OCI-LY7 (cell line): ENCODE measurements at regions not wholly inside any gene's neighbourhood (a gene's known extent, or its start where the extent isn't known, plus 50 kb on each side); places are given as distances from the start of the nearest gene placed in this dataset.

Experiments
- BruUV-seq: library from RNA; stranded (reverse); fragments of 400-500 nt; replicated peaks from 2 replicates; lab custom pipeline; 2021; lab: Mats Ljungman, UMichigan
- CTCF ChIA-PET: fragments of 300-600 bp; sonication (Branson Sonifier 250); formaldehyde crosslinking; loops from one replicate; lab custom pipeline; 2022; ENCODE audit warnings: antibody characterized with exemption; ENCODE audit not compliant: unreplicated experiment; lab: Charles Lee
- POLR2A ChIA-PET: fragments of 300-600 bp; sonication (Branson Sonifier 250); formaldehyde crosslinking; loops from one replicate; lab custom pipeline; 2022; ENCODE audit warnings: antibody characterized with exemption; lab: Charles Lee
- DNase-seq: peaks from one replicate; pipeline ENCODE4 v3.0.0-alpha.2; 2015; ENCODE audit warnings: low spot score
- H2AFZ ChIP-seq: fragments of 200-600 bp; sonication (generic), shearing (Covaris generic); 2 replicates; pipeline ENCODE4 v1.6.1; 2014; ENCODE audit warnings: mild to moderate bottlenecking, antibody characterized with exemption, low read length, moderate library complexity
- H3K27ac ChIP-seq: fragments of 200-600 bp; sonication (generic); 2 replicates; pipeline ENCODE4 v1.5.1; 2014; ENCODE audit warnings: mixed run types, low read depth, mild to moderate bottlenecking, moderate library complexity, low read length, inconsistent platforms; ENCODE audit not compliant: poor library complexity, severe bottlenecking
- H3K36me3 ChIP-seq: fragments of 200-600 bp; sonication (generic); 2 replicates; pipeline ENCODE4 v1.6.1; 2014; ENCODE audit warnings: mild to moderate bottlenecking, antibody characterized with exemption, low read length, moderate library complexity, mixed read lengths; ENCODE audit not compliant: insufficient read depth
- H3K4me1 ChIP-seq: fragments of 200-600 bp; sonication (generic); 2 replicates; pipeline ENCODE4 v1.5.1; 2014; ENCODE audit warnings: mild to moderate bottlenecking, low read length; ENCODE audit not compliant: insufficient read depth, poor library complexity, severe bottlenecking
- H3K4me2 ChIP-seq: fragments of 200-600 bp; sonication (generic); 2 replicates; pipeline ENCODE4 v1.6.1; 2014; ENCODE audit warnings: mild to moderate bottlenecking, low read length
- H3K4me3 ChIP-seq: fragments of 200-600 bp; sonication (generic); 2 replicates; pipeline ENCODE4 v1.5.1; 2014; ENCODE audit warnings: mild to moderate bottlenecking, low read depth, low read length; ENCODE audit not compliant: poor library complexity, severe bottlenecking
- H3K79me2 ChIP-seq: fragments of 200-600 bp; sonication (generic); 2 replicates; pipeline ENCODE4 v1.6.1; 2016; ENCODE audit warnings: low read depth, mild to moderate bottlenecking, low read length, moderate library complexity, mixed read lengths; ENCODE audit not compliant: insufficient read depth
- H3K9me2 ChIP-seq: fragments of 200-600 bp; sonication (generic); 2 replicates; pipeline ENCODE4 v1.6.1; 2016; ENCODE audit warnings: mild to moderate bottlenecking, low read length, mixed read lengths; ENCODE audit not compliant: insufficient read depth
- H3K9me3 ChIP-seq: fragments of 200-600 bp; sonication (generic); 2 replicates; pipeline ENCODE4 v1.6.1; 2014; ENCODE audit warnings: mild to moderate bottlenecking, mixed run types, low read length, mixed read lengths
- H4K20me1 ChIP-seq: fragments of 200-600 bp; sonication (generic); 2 replicates; pipeline ENCODE4 v1.6.1; 2014; ENCODE audit warnings: mild to moderate bottlenecking, antibody characterized with exemption, low read length, moderate library complexity, mixed read lengths; ENCODE audit not compliant: insufficient read depth
- CTCF ChIP-seq: fragments of 200-600 bp; sonication (generic); conservative IDR thresholded peaks from 2 replicates; pipeline ENCODE4 v1.5.1; 2014; ENCODE audit warnings: mild to moderate bottlenecking, antibody characterized with exemption, low read length, moderate library complexity, mixed read lengths
- EZH2phosphoT487 ChIP-seq: fragments of 200-600 bp; sonication (generic); IDR thresholded peaks from 2 replicates; pipeline ENCODE4 v1.6.1; 2018; ENCODE audit warnings: low read depth, borderline replicate concordance, mild to moderate bottlenecking, mixed run types, antibody characterized with exemption, low read length, moderate library complexity, mixed read lengths
- intact Hi-C: fragments of 100-400 bp; cut with micrococcal nuclease; formaldehyde crosslinking; loops from one replicate; pipeline ENCODE4 v1.10.0; 2022; ENCODE audit not compliant: unreplicated experiment

GRCh38 chr14:89641495-89642175 lies 224.6 kb upstream of the FOXN3 start:
- Histone ChIP-seq H3K36me3 (no peaks in the 10 kb centered on the region), H3K79me2 (no peaks in the 10 kb centered on the region), H3K27ac (no peak overlapping the region), H3K9me2 (no peaks in the 10 kb centered on the region), H3K4me1 (no peaks in the 10 kb centered on the region), H3K4me3 (no peak overlapping the region), H3K9me3 (no peaks in the 10 kb centered on the region), H4K20me1 (no peaks in the 10 kb centered on the region), H3K4me2 (no peak overlapping the region), H2AFZ (no peak overlapping the region)
- ChIA-PET POLR2A (interaction anchor here (0.7 to 1.5 kb wide), 5 partner anchors 12 to 181 kb away, joined by 3 to 4 read pairs (median 3); no protein-coding TSS in a partner anchor), CTCF (no interaction called here)
- intact Hi-C loops: no loop called here
- BruUV-seq: no TSS peak
- TF ChIP-seq EZH2phosphoT487 (no peak), CTCF (no peak)
- no peak for DNase-seq

DNA sequence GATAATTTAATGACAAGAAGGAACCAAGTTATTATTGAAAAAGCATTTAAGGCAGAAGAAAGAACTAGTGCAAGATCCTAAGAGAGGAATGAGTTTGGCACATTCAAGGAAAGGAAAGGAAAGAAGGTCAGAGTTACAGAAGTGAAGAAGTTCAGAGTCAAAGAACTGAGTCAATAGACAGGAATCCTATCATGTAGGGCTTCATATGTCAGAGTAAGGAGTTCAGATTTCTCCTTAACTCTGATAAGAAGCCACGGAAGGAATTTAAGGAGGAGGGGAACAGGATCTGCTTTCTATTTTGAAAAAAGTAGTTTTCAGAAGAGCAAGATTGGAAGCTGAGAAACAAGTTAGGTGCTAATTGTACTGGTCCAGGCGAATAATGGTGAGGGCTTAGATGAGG lies 223.1 kb upstream of the FOXN3 start:
- no peak overlapping the region for H3K4me3 ChIP-seq
- intact Hi-C loops: no loop called here
- H3K27ac ChIP-seq: no peak overlapping the region
- no peaks in the 10 kb centered on the region for H3K36me3 ChIP-seq
- no peak overlapping the region for H2AFZ ChIP-seq
- CTCF ChIA-PET: no interaction called here
- H4K20me1 ChIP-seq: no peaks in the 10 kb centered on the region
- no peak for TF ChIP-seq CTCF
- TF ChIP-seq EZH2phosphoT487: no peak
- H3K9me3 ChIP-seq: no peaks in the 10 kb centered on the region
- DNase-seq: no peak
- no peaks in the 10 kb centered on the region for H3K9me2 ChIP-seq
- POLR2A ChIA-PET: interaction anchor here (0.6 to 1.0 kb wide), 2 partner anchors 17 to 22 kb away, joined by 3 read pairs; no protein-coding TSS in a partner anchor
- no peaks in the 10 kb centered on the region for H3K79me2 ChIP-seq
- BruUV-seq: no TSS peak
- no peak overlapping the region for H3K4me2 ChIP-seq
- no peaks in the 10 kb centered on the region for H3K4me1 ChIP-seq

DNA sequence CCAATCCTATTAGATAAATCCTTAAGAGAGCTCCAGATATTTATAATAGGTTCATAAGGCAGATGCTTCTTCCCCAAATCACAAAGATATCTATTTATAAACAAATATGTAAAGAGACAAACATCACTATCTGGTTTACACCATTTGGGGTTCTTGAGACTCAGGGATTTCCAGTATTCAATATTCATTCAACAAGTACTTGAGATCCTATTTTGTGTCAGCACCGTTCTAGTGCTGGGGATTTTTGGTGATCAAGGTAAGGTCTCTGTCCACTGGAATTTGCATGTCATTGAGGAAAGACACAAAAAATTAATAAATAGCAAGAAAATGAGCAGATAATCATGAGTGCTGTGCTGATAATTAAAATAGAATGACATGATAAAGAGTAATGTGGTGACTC lies 222.7 kb upstream of the FOXN3 start:
- no peak for TF ChIP-seq CTCF
- TF ChIP-seq EZH2phosphoT487: no peak
- POLR2A ChIA-PET: interaction anchor here (0.6 kb wide), 1 partner anchor 22 kb away, joined by 3 read pairs; no protein-coding TSS in a partner anchor
- Histone ChIP-seq H4K20me1 (no peaks in the 10 kb centered on the region), H3K9me2 (no peaks in the 10 kb centered on the region), H3K4me1 (no peaks in the 10 kb centered on the region), H3K36me3 (no peaks in the 10 kb centered on the region), H3K27ac (no peak overlapping the region), H3K9me3 (no peaks in the 10 kb centered on the region), H3K79me2 (no peaks in the 10 kb centered on the region), H3K4me2 (no peak overlapping the region), H2AFZ (no peak overlapping the region), H3K4me3 (no peak overlapping the region)
- DNase-seq: no peak
- CTCF ChIA-PET: no interaction called here
- BruUV-seq: no TSS peak
- intact Hi-C loops: no loop called here
